ENCODE measurements at regions not wholly inside any gene's neighbourhood (a gene's known extent, or its start where the extent isn't known, plus 50 kb on each side); places are given as distances from the start of the nearest gene placed in this dataset.

GRCh38 chr11:116473790-116474346 lies 298.9 kb downstream of the BUD13 start:
- TF ChIP-seq RFX5 (IDR thresholded peaks at IDR 0.05) (no peak), RCOR1 (IDR thresholded peaks at IDR 0.05; ENCODE audit: low read depth, low read length) (no peak), EHMT2 (IDR thresholded peaks at IDR 0.05; ENCODE audit: low read depth) (no peak), FOSL2 (IDR thresholded peaks at IDR 0.05) (no peak), FOSL2 (CRISPR knock-in tag; IDR thresholded peaks at IDR 0.05) (no peak), POLR2A (IDR thresholded peaks at IDR 0.05; ENCODE audit: low read length) (no peak)
- TF ChIP-seq, protein P1, sequence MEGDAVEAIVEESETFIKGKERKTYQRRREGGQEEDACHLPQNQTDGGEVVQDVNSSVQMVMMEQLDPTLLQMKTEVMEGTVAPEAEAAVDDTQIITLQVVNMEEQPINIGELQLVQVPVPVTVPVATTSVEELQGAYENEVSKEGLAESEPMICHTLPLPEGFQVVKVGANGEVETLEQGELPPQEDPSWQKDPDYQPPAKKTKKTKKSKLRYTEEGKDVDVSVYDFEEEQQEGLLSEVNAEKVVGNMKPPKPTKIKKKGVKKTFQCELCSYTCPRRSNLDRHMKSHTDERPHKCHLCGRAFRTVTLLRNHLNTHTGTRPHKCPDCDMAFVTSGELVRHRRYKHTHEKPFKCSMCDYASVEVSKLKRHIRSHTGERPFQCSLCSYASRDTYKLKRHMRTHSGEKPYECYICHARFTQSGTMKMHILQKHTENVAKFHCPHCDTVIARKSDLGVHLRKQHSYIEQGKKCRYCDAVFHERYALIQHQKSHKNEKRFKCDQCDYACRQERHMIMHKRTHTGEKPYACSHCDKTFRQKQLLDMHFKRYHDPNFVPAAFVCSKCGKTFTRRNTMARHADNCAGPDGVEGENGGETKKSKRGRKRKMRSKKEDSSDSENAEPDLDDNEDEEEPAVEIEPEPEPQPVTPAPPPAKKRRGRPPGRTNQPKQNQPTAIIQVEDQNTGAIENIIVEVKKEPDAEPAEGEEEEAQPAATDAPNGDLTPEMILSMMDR (IDR thresholded peaks at IDR 0.05) = no peak
- TF ChIP-seq, protein P2, sequence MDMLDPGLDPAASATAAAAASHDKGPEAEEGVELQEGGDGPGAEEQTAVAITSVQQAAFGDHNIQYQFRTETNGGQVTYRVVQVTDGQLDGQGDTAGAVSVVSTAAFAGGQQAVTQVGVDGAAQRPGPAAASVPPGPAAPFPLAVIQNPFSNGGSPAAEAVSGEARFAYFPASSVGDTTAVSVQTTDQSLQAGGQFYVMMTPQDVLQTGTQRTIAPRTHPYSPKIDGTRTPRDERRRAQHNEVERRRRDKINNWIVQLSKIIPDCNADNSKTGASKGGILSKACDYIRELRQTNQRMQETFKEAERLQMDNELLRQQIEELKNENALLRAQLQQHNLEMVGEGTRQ (IDR thresholded peaks at IDR 0.05) = no peak
- TF ChIP-seq, protein P3, sequence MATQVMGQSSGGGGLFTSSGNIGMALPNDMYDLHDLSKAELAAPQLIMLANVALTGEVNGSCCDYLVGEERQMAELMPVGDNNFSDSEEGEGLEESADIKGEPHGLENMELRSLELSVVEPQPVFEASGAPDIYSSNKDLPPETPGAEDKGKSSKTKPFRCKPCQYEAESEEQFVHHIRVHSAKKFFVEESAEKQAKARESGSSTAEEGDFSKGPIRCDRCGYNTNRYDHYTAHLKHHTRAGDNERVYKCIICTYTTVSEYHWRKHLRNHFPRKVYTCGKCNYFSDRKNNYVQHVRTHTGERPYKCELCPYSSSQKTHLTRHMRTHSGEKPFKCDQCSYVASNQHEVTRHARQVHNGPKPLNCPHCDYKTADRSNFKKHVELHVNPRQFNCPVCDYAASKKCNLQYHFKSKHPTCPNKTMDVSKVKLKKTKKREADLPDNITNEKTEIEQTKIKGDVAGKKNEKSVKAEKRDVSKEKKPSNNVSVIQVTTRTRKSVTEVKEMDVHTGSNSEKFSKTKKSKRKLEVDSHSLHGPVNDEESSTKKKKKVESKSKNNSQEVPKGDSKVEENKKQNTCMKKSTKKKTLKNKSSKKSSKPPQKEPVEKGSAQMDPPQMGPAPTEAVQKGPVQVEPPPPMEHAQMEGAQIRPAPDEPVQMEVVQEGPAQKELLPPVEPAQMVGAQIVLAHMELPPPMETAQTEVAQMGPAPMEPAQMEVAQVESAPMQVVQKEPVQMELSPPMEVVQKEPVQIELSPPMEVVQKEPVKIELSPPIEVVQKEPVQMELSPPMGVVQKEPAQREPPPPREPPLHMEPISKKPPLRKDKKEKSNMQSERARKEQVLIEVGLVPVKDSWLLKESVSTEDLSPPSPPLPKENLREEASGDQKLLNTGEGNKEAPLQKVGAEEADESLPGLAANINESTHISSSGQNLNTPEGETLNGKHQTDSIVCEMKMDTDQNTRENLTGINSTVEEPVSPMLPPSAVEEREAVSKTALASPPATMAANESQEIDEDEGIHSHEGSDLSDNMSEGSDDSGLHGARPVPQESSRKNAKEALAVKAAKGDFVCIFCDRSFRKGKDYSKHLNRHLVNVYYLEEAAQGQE (IDR thresholded peaks at IDR 0.05) = no peak
- TF ChIP-seq, protein P4, sequence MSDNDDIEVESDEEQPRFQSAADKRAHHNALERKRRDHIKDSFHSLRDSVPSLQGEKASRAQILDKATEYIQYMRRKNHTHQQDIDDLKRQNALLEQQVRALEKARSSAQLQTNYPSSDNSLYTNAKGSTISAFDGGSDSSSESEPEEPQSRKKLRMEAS (IDR thresholded peaks at IDR 0.05) = no peak
